Loucy (cell line): ENCODE measurements at regions not wholly inside any gene's neighbourhood (a gene's known extent, or its start where the extent isn't known, plus 50 kb on each side); places are given as distances from the start of the nearest gene placed in this dataset.

Source experiments
- CTCF ChIP-seq: fragments of 200-600 bp; sonication (generic); conservative IDR thresholded peaks from 2 replicates; pipeline ENCODE4 v1.5.1; 2014; ENCODE audit warnings: mild to moderate bottlenecking, antibody characterized with exemption, low read length
- EZH2phosphoT487 ChIP-seq: fragments of 200-600 bp; IDR thresholded peaks from 2 replicates; pipeline ENCODE4 v1.6.1; 2018; ENCODE audit warnings: antibody characterized with exemption, mild to moderate bottlenecking, moderate library complexity, borderline replicate concordance

GRCh38 chr13:89925107-89925506 is 1422.4 kb upstream of the MIR17HG start:
- TF ChIP-seq CTCF (peak; percentile 72), EZH2phosphoT487 (no peak)
